ENCODE measurements at regions not wholly inside any gene's neighbourhood (a gene's known extent, or its start where the extent isn't known, plus 50 kb on each side); places are given as distances from the start of the nearest gene placed in this dataset.
A peak's percentile ranks its signal among the peaks of the same experiment; 100 is the strongest.
"Not testable (repeated sequence)": the region's sequence is repeated elsewhere in the genome, so short reads cannot be mapped to it uniquely, and the experiment has no call there.

- not testable (repeated sequence) for DNase-seq (ENCODE audit: low read depth)
These were observed 154.0 kb upstream of the ZNF469 start for GRCh38 chr16:88228751-88229150.

GRCh38 chr16:88229710-88230109 lies 153.0 kb upstream of the ZNF469 start:
- DNase-seq (ENCODE audit: low read depth): not testable (repeated sequence)

- DNase-seq (ENCODE audit: low read depth): not testable (repeated sequence)
These were observed 152.3 kb upstream of the ZNF469 start for GRCh38 chr16:88230276-88230966.

DNA sequence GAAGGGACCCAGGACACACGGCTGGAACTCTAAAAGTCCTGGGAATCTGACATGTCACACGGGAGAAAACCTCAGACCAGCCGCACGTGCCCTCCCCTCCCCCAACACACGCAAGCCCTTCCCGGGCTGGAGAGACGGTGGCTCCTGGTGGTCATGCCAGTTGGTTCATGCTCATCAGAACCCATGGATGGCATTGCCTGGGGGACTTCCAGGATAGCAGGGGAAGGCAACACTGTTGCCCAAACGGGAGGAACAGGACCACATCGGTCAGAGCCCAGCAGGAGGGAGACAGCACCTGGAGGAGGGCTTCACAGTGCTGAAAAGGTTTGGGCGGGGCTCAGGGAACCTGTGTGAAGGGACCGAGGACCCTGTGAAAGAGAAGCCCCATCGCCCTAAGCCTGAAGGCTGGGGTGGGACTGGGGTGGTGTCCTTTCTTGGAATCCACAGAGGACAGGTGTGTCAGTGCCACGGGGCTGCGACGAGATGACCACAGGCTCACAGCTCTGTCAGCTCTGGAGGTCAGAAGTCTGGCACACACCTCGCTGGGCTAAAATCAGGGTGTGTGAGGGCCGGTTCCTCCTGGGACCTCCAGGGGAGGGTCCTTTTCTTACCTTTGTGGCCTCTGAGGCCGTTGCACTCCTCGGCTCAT lies 151.7 kb upstream of the ZNF469 start:
- not testable (repeated sequence) for DNase-seq (ENCODE audit: low read depth)

DNA sequence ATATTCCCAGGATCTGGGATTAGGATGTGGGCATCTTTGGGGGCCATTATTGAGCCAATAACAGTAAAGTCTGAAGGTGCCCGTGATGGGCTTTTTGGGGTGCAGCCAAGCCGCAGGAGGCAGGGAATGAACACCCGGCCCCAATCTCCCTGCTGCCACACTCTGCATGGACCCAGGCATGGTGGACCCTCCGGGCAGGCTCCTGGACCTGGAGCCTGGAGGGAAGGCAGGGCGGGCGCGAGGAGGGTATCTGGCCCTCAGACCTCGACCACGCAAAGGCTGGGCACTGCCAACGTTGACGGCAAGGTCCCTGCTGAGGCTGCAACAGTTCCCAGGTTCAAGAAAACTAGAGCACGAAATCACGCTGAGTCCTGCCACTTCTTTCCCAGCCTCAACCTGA lies 150.9 kb upstream of the ZNF469 start:
- DNase-seq (ENCODE audit: low read depth): not testable (repeated sequence)

DNA sequence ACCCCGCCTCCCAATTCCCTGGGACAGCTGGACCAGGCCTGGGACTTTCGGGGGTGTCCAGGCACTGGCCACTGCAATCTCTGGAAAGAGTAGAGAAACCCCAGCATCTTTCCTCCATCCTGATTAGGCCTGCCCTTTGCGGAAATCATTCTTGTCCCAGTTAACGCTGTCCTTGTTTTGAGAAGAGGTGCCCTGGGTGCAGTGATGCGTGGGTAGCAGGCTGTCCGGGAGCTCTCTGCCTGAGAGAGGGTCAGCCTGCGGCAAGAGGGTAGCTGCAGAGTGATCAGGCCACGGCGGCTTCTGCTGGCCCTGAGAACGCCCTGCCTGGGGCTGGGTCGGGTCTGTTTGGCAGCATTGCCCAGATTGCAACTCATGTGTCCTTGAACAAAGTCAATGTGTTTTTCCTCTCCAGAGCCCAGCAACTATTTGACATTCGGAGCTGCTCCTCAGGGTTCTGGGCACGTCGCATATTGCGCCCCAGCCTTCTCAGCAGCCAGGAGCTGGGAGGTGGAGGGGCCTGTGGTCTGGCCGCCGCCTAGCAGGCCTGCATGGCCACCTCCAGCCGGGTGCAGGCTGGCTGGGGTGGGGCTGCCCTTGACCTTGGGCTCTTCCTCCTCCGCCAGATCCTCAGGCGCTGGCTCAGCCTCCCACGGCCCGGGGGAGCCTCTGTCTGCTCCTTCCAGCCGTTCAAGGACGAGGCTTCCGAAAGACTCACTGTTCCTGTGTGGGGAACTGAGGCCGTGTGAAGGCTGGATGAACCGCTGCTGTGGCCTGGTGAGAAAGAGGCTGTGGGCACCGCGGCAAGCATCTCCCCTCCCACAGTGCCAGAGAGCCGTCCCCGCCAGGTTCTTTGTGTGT lies 150.1 kb upstream of the ZNF469 start:
- not testable (repeated sequence) for DNase-seq (ENCODE audit: low read depth)

DNA sequence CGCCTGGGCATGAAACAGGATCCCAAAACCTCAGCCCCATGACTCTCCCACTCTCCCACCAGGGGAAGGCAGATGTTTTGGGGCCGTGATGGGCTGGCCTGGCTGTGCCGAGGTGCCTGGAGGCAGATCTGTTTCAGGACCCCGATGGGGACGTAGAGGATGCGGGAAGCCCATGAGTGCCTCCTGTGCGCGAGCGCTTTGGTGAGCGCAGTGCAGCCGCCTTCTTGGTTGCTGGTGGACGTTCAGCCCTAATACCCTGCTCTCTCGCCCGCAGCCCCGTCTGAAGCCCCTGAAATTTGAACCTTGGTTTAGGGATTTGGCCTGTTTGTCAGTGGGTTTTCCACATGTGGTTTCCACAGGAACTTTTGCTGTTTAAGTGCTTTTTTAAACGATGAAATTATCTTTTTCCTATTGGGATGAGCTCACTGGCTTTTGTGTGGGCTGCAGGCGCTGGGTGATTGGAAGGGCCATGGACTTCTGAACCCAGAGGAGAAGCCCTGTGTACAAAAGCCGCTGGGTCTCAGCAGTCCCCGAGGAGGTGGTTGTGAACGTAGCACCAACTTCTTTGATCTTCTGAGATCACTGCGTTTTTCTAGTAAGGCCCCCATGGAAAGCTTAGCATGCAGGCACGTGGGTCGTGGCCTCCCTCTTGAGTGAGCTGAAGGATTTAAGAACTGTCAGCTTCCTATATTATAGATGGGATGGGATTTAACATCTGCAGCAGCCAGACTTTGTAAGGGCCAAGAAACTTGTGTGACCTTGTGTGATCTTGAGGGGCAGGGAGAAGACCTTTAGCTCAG lies 148.9 kb upstream of the ZNF469 start:
- DNase-seq (ENCODE audit: low read depth): not testable (repeated sequence)

- not testable (repeated sequence) for DNase-seq (ENCODE audit: low read depth)
These were observed 148.1 kb upstream of the ZNF469 start for GRCh38 chr16:88234421-88235271.

GRCh38 chr16:88235691-88236090 lies 147.1 kb upstream of the ZNF469 start:
- DNase-seq (ENCODE audit: low read depth): not testable (repeated sequence)

- not testable (repeated sequence) for DNase-seq (ENCODE audit: low read depth)
These were observed 146.5 kb upstream of the ZNF469 start for GRCh38 chr16:88236229-88236628.

DNA sequence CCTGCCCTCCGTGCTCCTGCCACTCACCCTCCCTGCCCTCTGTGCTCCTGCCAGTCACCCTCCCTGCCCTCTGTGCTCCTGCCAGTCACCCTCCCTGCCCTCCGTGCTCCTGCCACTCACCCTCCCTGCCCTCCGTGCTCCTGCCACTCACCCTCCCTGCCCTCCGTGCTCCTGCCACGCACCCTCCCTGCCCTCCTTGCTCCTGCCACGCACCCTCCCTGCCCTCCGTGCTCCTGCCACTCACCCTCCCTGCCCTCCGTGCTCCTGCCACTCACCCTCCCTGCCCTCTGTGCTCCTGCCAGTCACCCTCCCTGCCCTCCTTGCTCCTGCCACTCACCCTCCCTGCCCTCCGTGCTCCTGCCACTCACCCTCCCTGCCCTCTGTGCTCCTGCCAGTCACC lies 145.4 kb upstream of the ZNF469 start:
- not testable (repeated sequence) for DNase-seq (ENCODE audit: low read depth)

GRCh38 chr16:88237761-88238415 lies 144.9 kb upstream of the ZNF469 start:
- not testable (repeated sequence) for DNase-seq (ENCODE audit: low read depth)

- DNase-seq (ENCODE audit: low read depth): peak; percentile 98
These were observed 144.0 kb upstream of the ZNF469 start for GRCh38 chr16:88238732-88239274.

GRCh38 chr16:88240118-88240517 lies 142.6 kb upstream of the ZNF469 start:
- peak; percentile 91 for DNase-seq (ENCODE audit: low read depth)

DNA sequence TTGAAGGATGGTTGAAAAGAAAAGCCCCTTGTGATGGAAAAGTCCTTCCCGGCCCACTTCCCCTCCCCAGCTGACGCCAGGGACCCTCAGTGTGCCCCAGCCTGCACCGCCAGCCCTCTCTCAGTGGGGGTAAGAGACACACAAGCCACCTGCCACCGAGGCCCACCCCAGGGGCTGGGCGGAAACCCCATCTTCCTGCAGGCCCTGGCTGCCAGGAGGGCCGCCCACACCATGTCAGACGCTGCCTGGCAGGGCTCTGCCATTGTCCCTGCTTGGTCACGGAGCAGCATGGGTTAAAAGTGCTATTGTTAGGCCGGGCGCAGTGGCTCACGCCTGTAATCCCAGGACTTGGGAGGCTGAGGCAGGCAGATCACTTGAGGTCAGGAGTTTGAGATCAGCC lies 142.0 kb upstream of the ZNF469 start:
- not testable (repeated sequence) for DNase-seq (ENCODE audit: low read depth)

GRCh38 chr16:88241404-88242311 lies 141.1 kb upstream of the ZNF469 start:
- not testable (repeated sequence) for DNase-seq (ENCODE audit: low read depth)

- DNase-seq (ENCODE audit: low read depth): peak; percentile 89
These were observed 140.2 kb upstream of the ZNF469 start for GRCh38 chr16:88242312-88243295.

DNA sequence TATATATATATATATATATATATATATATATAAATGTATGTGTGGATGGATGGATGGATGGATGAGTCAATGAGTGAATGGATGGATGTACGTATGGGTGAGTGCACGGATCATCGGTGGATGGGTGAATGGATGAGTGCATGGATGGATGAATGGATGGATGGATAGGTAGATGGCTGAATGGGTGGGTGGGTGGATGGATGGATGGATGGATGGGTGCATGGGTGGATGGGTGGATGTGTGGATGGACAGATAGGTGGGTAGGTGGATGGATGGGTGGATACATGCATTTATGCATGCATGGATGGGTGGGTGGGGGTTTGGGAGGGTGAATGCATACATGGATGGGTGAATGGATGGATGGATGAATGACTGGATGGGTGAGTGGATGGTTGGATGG lies 138.8 kb upstream of the ZNF469 start:
- not testable (repeated sequence) for DNase-seq (ENCODE audit: low read depth)
